ENCODE measurements at regions not wholly inside any gene's neighbourhood (a gene's known extent, or its start where the extent isn't known, plus 50 kb on each side); places are given as distances from the start of the nearest gene placed in this dataset.

DNA sequence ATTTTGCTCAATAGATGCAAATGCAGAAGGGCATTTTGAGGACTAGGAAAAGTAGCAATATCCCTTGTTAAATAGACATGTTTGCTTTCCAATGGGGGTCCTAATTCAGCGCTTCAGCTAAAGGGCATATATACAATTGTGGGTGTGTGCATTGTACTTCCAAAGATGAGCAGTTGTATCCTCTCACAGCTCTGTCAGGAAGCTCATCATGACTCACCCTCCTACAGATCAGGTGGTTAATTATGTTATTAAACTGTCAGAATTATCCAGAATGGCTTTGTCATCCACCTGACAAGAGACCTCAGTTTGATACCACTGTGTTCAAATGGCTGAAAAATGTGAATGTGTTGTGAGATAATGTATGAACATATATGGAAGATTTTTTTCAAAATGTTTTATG lies 252.2 kb upstream of the MTNR1B start:
- Histone ChIP-seq H3K4me1 (no peaks in the 10 kb centered on the region), H3K9me3 (no peaks in the 10 kb centered on the region), H3K36me3 (no peaks in the 10 kb centered on the region), H3K27me3 (no peaks in the 10 kb centered on the region), H3K27ac (no peak overlapping the region), H3K4me3 (no peak overlapping the region)
- DNase-seq = no peak
- WGBS, 2 donors = 100% methylated on average over 1 of the region's 1 CpG
- no peak for TF ChIP-seq POLR2A (IDR thresholded peaks at IDR 0.05)
- no peak for TF ChIP-seq EP300 (IDR thresholded peaks at IDR 0.05)
- no peak for TF ChIP-seq POLR2AphosphoS5 (IDR thresholded peaks at IDR 0.05)
- ATAC-seq (ENCODE audit: low FRiP score in 2 of 2) = no peak

DNA sequence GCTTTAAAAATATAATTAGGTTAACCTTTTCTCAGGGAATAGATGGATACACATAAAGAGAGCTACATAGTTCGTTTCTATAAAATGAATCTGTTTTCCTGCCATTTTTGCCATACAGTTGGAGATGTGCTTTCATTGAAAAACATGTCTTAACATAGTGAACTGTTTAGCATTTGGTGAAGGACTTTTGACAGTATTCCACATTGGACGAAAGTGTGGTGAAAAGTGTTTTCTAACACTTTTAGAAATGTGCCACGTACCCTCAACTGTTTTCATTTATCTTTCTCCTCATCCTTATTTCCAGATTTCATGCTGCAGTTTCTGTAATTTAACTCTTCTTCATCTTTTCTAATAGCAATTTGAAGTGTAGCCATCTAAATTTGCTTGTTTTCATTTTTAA lies 249.1 kb upstream of the MTNR1B start:
- WGBS, 2 donors = 67 to 82% methylated on average over 3 of the region's 3 CpGs
- no peak for TF ChIP-seq POLR2A (IDR thresholded peaks at IDR 0.05)
- no peak for TF ChIP-seq POLR2AphosphoS5 (IDR thresholded peaks at IDR 0.05)
- no peak for TF ChIP-seq CTCF (IDR thresholded peaks at IDR 0.05)
- TF ChIP-seq EP300 (IDR thresholded peaks at IDR 0.05) = no peak
- Histone ChIP-seq H3K4me3 (no peak overlapping the region), H3K9me3 (no peaks in the 10 kb centered on the region), H3K36me3 (no peaks in the 10 kb centered on the region), H3K4me1 (no peaks in the 10 kb centered on the region), H3K27me3 (no peaks in the 10 kb centered on the region), H3K27ac (no peak overlapping the region)
- ATAC-seq (ENCODE audit: low FRiP score in 2 of 2) (no peak), DNase-seq (no peak)

- Histone ChIP-seq H3K27me3 (no peaks in the 10 kb centered on the region), H3K36me3 (no peaks in the 10 kb centered on the region), H3K27ac (no peak overlapping the region), H3K9me3 (no peaks in the 10 kb centered on the region), H3K4me1 (no peaks in the 10 kb centered on the region), H3K4me3 (no peak overlapping the region)
- WGBS, 2 donors = 93 to 97% methylated on average over 1 of the region's 1 CpG
- DNase-seq (no peak), ATAC-seq (ENCODE audit: low FRiP score in 2 of 2) (no peak)
- TF ChIP-seq POLR2AphosphoS5 (IDR thresholded peaks at IDR 0.05) = no peak
- TF ChIP-seq EP300 (IDR thresholded peaks at IDR 0.05) = no peak
- no peak for TF ChIP-seq CTCF (IDR thresholded peaks at IDR 0.05)
- no peak for TF ChIP-seq POLR2A (IDR thresholded peaks at IDR 0.05)
Observed at GRCh38 chr11:92725352-92725751, 244.1 kb upstream of the MTNR1B start.

DNA sequence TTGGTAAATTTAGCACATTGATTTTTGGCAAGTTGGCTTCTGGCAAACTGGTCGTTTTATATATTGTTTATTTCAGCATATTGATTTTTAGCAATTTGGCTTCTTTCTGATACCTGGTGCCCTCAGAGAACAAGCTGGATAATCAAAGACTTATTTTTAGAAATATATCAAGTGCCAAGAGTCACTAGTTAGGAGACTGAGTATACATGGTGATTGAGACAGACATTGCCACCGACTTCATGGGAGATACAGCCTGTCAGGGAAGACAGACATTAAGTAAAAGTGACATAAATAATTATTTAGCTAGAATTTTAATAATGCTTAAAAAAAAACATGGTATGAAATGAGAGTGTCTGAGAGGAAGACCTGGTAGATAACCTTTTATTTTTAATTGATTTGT lies 242.3 kb upstream of the MTNR1B start:
- Histone ChIP-seq H3K4me3 (no peak overlapping the region), H3K4me1 (no peaks in the 10 kb centered on the region), H3K9me3 (no peaks in the 10 kb centered on the region), H3K36me3 (no peaks in the 10 kb centered on the region), H3K27me3 (no peaks in the 10 kb centered on the region), H3K27ac (no peak overlapping the region)
- 76 to 81% methylated on average over 2 of the region's 2 CpGs for WGBS, 2 donors
- no peak for ATAC-seq (ENCODE audit: low FRiP score in 2 of 2)
- TF ChIP-seq EP300 (IDR thresholded peaks at IDR 0.05) = no peak
- no peak for TF ChIP-seq POLR2A (IDR thresholded peaks at IDR 0.05)
- TF ChIP-seq CTCF (IDR thresholded peaks at IDR 0.05) = no peak
- no peak for TF ChIP-seq POLR2AphosphoS5 (IDR thresholded peaks at IDR 0.05)
- no peak for DNase-seq

DNA sequence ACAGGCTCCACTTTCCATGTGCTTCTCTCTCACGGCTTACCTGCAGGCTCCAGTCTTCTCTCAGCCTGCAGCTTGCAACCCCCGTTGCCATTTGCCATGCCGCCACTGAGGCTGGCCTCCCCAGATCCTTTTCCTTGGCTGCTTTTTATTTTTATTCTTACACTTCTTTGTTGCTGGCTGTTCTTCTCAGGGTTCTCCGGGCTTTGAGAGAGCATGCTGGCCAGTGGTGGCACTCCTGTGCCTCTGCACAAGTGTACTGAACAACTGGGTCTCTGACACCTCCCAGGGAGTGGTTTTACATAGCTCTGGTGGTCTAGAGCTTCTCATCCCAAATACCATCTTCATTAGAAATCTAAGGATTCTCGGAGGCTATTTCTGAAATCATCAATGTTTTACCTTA lies 241.7 kb upstream of the MTNR1B start:
- Histone ChIP-seq H3K4me3 (no peak overlapping the region), H3K36me3 (no peaks in the 10 kb centered on the region), H3K9me3 (no peaks in the 10 kb centered on the region), H3K27me3 (no peaks in the 10 kb centered on the region), H3K27ac (no peak overlapping the region), H3K4me1 (no peaks in the 10 kb centered on the region)
- TF ChIP-seq POLR2AphosphoS5 (IDR thresholded peaks at IDR 0.05) = no peak
- no peak for TF ChIP-seq EP300 (IDR thresholded peaks at IDR 0.05)
- ATAC-seq (ENCODE audit: low FRiP score in 2 of 2) (no peak), DNase-seq (no peak)
- WGBS, 2 donors = 90 to 91% methylated on average over 5 of the region's 5 CpGs

DNA sequence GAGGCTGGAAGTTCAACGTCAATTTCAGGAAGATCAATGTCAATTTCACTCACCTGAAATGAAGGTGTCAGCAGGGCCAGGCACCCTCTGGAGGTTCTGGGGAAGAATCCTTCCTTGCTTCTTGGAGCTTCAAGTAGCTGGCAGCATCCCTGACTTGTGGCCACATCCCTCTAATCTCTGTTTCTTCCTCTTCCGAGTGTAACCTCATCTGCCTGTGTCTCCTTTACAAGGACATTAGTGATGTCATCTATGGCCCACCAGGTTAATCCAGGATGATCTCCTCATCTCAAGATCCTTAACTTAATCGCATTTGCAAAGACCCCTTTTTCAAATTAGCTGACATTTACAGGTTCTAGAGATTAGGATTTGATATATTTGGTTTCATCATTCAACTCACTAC lies 240.8 kb upstream of the MTNR1B start:
- Histone ChIP-seq H3K27me3 (no peaks in the 10 kb centered on the region), H3K4me1 (no peaks in the 10 kb centered on the region), H3K9me3 (no peaks in the 10 kb centered on the region), H3K36me3 (no peaks in the 10 kb centered on the region), H3K4me3 (no peak overlapping the region), H3K27ac (no peak overlapping the region)
- ATAC-seq (ENCODE audit: low FRiP score in 2 of 2) (no peak), DNase-seq (no peak)
- TF ChIP-seq EP300 (IDR thresholded peaks at IDR 0.05) (no peak), CTCF (IDR thresholded peaks at IDR 0.05) (no peak), POLR2AphosphoS5 (IDR thresholded peaks at IDR 0.05) (no peak), POLR2A (IDR thresholded peaks at IDR 0.05) (no peak)
- 66 to 83% methylated on average over 3 of the region's 3 CpGs for WGBS, 2 donors

Data from upper lobe of left lung (tissue), 6 donors.